ENCODE measurements at regions not wholly inside any gene's neighbourhood (a gene's known extent, or its start where the extent isn't known, plus 50 kb on each side); places are given as distances from the start of the nearest gene placed in this dataset.
A peak's percentile ranks its signal among the peaks of the same experiment; 100 is the strongest.
"Not testable (repeated sequence)": the region's sequence is repeated elsewhere in the genome, so short reads cannot be mapped to it uniquely, and the experiment has no call there.

GRCh38 chr17:20683651-20684229, 104.2 kb downstream of the CDRT15L2 start:
- DNase-seq (ENCODE audit: low spot score) = not testable (repeated sequence)

- not testable (repeated sequence) for DNase-seq (ENCODE audit: low spot score)
Observed at GRCh38 chr17:20684975-20685374, 105.5 kb downstream of the CDRT15L2 start.

- DNase-seq (ENCODE audit: low spot score) = not testable (repeated sequence)
Observed at GRCh38 chr17:20687584-20687983, 108.1 kb downstream of the CDRT15L2 start.

GRCh38 chr17:20689170-20689749, 109.7 kb downstream of the CDRT15L2 start:
- not testable (repeated sequence) for DNase-seq (ENCODE audit: low spot score)

GRCh38 chr17:20692706-20693105, 113.2 kb downstream of the CDRT15L2 start:
- DNase-seq (ENCODE audit: low spot score) = not testable (repeated sequence)

- not testable (repeated sequence) for DNase-seq (ENCODE audit: low spot score)
Observed at GRCh38 chr17:20695871-20696270, 116.3 kb downstream of the CDRT15L2 start.

GRCh38 chr17:20698463-20699206, 119.1 kb downstream of the CDRT15L2 start:
- DNase-seq (ENCODE audit: low spot score) = peak; percentile 8

GRCh38 chr17:20700528-20700927, 121.0 kb downstream of the CDRT15L2 start:
- DNase-seq (ENCODE audit: low spot score) = not testable (repeated sequence)

- DNase-seq (ENCODE audit: low spot score) = not testable (repeated sequence)
Observed at GRCh38 chr17:20701366-20701765, 121.8 kb downstream of the CDRT15L2 start.

- DNase-seq (ENCODE audit: low spot score) = no peak
Observed at GRCh38 chr17:20702692-20703091, 123.2 kb downstream of the CDRT15L2 start.

GRCh38 chr17:20703781-20704180, 124.3 kb downstream of the CDRT15L2 start:
- no peak for DNase-seq (ENCODE audit: low spot score)

- DNase-seq (ENCODE audit: low spot score) = not testable (repeated sequence)
Observed at GRCh38 chr17:20705186-20705585, 125.7 kb downstream of the CDRT15L2 start.

GRCh38 chr17:20706751-20707373, 127.3 kb downstream of the CDRT15L2 start:
- DNase-seq (ENCODE audit: low spot score) = no peak

GRCh38 chr17:20708821-20709220, 129.3 kb downstream of the CDRT15L2 start:
- not testable (repeated sequence) for DNase-seq (ENCODE audit: low spot score)

GRCh38 chr17:20716481-20716880, 137.0 kb downstream of the CDRT15L2 start:
- DNase-seq (ENCODE audit: low spot score) = not testable (repeated sequence)

GRCh38 chr17:20721171-20721570, 141.6 kb downstream of the CDRT15L2 start:
- no peak for DNase-seq (ENCODE audit: low spot score)

- DNase-seq (ENCODE audit: low spot score) = not testable (repeated sequence)
Observed at GRCh38 chr17:20724391-20724790, 144.9 kb downstream of the CDRT15L2 start.

GRCh38 chr17:20727201-20727600, 147.7 kb downstream of the CDRT15L2 start:
- DNase-seq (ENCODE audit: low spot score) = not testable (repeated sequence)

- DNase-seq (ENCODE audit: low spot score) = no peak
Observed at GRCh38 chr17:20728181-20728580, 148.7 kb downstream of the CDRT15L2 start.

GRCh38 chr17:20731131-20731530, 151.6 kb downstream of the CDRT15L2 start:
- DNase-seq (ENCODE audit: low spot score) = not testable (repeated sequence)

GRCh38 chr17:20733923-20734322, 154.4 kb downstream of the CDRT15L2 start:
- DNase-seq (ENCODE audit: low spot score) = no peak

GRCh38 chr17:20735796-20736195, 156.3 kb downstream of the CDRT15L2 start:
- DNase-seq (ENCODE audit: low spot score) = no peak

- DNase-seq (ENCODE audit: low spot score) = not testable (repeated sequence)
Observed at GRCh38 chr17:20737636-20738035, 158.1 kb downstream of the CDRT15L2 start.
